ENCODE measurements at regions not wholly inside any gene's neighbourhood (a gene's known extent, or its start where the extent isn't known, plus 50 kb on each side); places are given as distances from the start of the nearest gene placed in this dataset.

DNA sequence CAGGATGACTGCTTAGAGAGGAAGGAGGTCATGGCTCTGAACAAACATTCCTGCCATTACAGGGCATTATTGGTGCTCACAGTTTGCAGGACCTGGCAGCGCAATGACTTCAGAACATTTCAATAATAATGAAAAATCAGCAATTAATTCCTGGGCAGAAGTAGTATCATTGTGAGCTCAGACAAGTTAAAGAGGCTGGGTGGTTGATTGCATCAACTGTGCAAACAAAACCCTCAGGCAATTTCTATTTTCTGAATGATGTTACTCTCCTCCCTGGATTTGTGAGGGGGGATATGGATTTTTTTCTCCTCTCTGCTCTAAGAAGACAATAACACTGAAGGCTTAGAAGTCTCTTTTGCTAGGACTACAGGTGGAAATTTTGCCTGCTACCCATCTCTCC, 168.1 kb upstream of the TACR1 start:
- Histone ChIP-seq H3K9ac (no peak overlapping the region), H3K27ac (no peak overlapping the region), H4K20me1 (ENCODE audit: insufficient read depth) (no peaks in the 10 kb centered on the region), H3K4me2 (no peak overlapping the region), H3K79me2 (ENCODE audit: insufficient read depth, low read depth) (no peaks in the 10 kb centered on the region), H3K27me3 (ENCODE audit: insufficient read depth, low read depth) (no peaks in the 10 kb centered on the region), H3K36me3 (ENCODE audit: insufficient read depth) (no peaks in the 10 kb centered on the region), H3K4me1 (ENCODE audit: low read depth, poor library complexity, severe bottlenecking) (no peaks in the 10 kb centered on the region), H2AFZ (ENCODE audit: low read depth) (no peak overlapping the region), H3K4me3 (IDR thresholded peaks at IDR 0.05; ENCODE audit: insufficient read depth, low read depth, low read length) (no peak overlapping the region)
- TF ChIP-seq, protein P1, sequence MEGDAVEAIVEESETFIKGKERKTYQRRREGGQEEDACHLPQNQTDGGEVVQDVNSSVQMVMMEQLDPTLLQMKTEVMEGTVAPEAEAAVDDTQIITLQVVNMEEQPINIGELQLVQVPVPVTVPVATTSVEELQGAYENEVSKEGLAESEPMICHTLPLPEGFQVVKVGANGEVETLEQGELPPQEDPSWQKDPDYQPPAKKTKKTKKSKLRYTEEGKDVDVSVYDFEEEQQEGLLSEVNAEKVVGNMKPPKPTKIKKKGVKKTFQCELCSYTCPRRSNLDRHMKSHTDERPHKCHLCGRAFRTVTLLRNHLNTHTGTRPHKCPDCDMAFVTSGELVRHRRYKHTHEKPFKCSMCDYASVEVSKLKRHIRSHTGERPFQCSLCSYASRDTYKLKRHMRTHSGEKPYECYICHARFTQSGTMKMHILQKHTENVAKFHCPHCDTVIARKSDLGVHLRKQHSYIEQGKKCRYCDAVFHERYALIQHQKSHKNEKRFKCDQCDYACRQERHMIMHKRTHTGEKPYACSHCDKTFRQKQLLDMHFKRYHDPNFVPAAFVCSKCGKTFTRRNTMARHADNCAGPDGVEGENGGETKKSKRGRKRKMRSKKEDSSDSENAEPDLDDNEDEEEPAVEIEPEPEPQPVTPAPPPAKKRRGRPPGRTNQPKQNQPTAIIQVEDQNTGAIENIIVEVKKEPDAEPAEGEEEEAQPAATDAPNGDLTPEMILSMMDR (conservative IDR thresholded peaks at IDR 0.05; ENCODE audit: low read depth, low read length) = no peak

DNA sequence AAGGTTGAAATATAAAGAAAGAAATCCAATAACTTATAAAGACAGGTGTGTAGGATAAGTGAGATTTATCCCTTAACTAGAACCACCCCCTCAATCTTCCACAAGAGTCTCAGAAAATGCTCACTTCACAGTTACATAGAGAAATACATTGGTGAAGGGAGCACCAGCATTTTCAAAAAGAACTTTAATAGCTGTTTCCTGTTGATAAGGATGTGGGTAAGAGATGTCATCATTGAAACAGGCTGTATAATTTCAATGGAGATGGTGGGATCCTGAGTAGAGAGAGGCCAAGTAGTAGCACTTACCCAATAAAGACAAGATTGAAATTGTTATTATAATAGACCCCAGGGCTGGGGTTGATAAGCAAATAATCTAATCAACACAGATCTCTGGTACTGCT, 162.2 kb upstream of the TACR1 start:
- H3K27ac ChIP-seq = no peak overlapping the region
- H3K36me3 ChIP-seq (ENCODE audit: insufficient read depth) = no peaks in the 10 kb centered on the region
- H4K20me1 ChIP-seq (ENCODE audit: insufficient read depth) = no peaks in the 10 kb centered on the region
- no peaks in the 10 kb centered on the region for H3K79me2 ChIP-seq (ENCODE audit: insufficient read depth, low read depth)
- TF ChIP-seq, protein P1 (conservative IDR thresholded peaks at IDR 0.05; ENCODE audit: low read depth, low read length) = no peak
- H3K4me3 ChIP-seq (IDR thresholded peaks at IDR 0.05; ENCODE audit: insufficient read depth, low read depth, low read length) = no peak overlapping the region
- H2AFZ ChIP-seq (ENCODE audit: low read depth) = no peak overlapping the region
- no peaks in the 10 kb centered on the region for H3K27me3 ChIP-seq (ENCODE audit: insufficient read depth, low read depth)
- no peak overlapping the region for H3K4me2 ChIP-seq
- H3K9ac ChIP-seq = no peak overlapping the region
- H3K4me1 ChIP-seq (ENCODE audit: low read depth, poor library complexity, severe bottlenecking) = no peaks in the 10 kb centered on the region

DNA sequence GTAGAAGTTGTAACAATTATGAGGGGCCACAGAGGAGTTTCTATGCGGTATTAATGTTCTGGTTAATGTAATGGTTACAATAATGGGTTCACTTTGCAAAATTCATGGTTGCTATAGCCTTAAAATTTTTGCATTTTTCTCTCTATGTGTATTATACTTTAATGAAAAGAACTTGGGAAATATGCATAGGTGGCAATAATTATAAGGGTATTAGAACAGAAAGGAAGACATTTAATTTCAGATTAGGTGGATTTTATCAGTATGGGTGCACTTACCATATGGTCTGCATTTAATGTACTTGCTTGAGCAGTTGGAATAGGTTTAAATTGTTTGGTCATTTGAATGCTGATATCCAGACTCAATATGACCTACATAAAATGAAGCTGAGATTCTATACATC, 161.6 kb upstream of the TACR1 start:
- Histone ChIP-seq H3K4me1 (ENCODE audit: low read depth, poor library complexity, severe bottlenecking) (no peaks in the 10 kb centered on the region), H3K4me2 (no peak overlapping the region), H3K9ac (no peak overlapping the region), H2AFZ (ENCODE audit: low read depth) (no peak overlapping the region), H3K36me3 (ENCODE audit: insufficient read depth) (no peaks in the 10 kb centered on the region), H3K27ac (no peak overlapping the region), H3K79me2 (ENCODE audit: insufficient read depth, low read depth) (no peaks in the 10 kb centered on the region), H3K27me3 (ENCODE audit: insufficient read depth, low read depth) (no peaks in the 10 kb centered on the region), H4K20me1 (ENCODE audit: insufficient read depth) (no peaks in the 10 kb centered on the region), H3K4me3 (IDR thresholded peaks at IDR 0.05; ENCODE audit: insufficient read depth, low read depth, low read length) (no peak overlapping the region)
- TF ChIP-seq, protein P1 (conservative IDR thresholded peaks at IDR 0.05; ENCODE audit: low read depth, low read length) = no peak

DNA sequence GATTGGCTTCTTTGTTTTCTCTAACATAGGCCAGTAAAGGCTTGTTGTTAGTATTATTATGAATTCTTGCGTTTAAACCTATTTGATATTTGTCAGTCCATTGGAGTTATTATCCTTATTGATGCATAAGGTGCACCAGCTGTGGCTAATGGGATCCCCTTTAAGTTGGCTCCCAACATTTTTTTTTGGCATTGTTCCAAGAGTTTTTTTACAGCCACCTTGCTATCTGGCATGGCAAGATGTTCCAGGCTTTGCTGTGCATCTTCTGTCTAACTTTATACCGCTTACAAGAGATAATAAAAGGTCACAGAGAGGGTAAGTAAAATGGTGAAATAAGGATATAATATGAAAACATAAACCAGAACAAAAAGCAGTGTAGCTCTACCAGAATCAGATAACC, 157.5 kb upstream of the TACR1 start:
- TF ChIP-seq, protein P1 (conservative IDR thresholded peaks at IDR 0.05; ENCODE audit: low read depth, low read length) = no peak
- no peak overlapping the region for H3K4me2 ChIP-seq
- no peaks in the 10 kb centered on the region for H3K36me3 ChIP-seq (ENCODE audit: insufficient read depth)
- H3K9ac ChIP-seq = no peak overlapping the region
- no peak overlapping the region for H2AFZ ChIP-seq (ENCODE audit: low read depth)
- no peak overlapping the region for H3K27ac ChIP-seq
- H3K79me2 ChIP-seq (ENCODE audit: insufficient read depth, low read depth) = no peaks in the 10 kb centered on the region
- no peaks in the 10 kb centered on the region for H4K20me1 ChIP-seq (ENCODE audit: insufficient read depth)
- H3K27me3 ChIP-seq (ENCODE audit: insufficient read depth, low read depth) = no peaks in the 10 kb centered on the region
- H3K4me3 ChIP-seq (IDR thresholded peaks at IDR 0.05; ENCODE audit: insufficient read depth, low read depth, low read length) = no peak overlapping the region
- no peaks in the 10 kb centered on the region for H3K4me1 ChIP-seq (ENCODE audit: low read depth, poor library complexity, severe bottlenecking)

DNA sequence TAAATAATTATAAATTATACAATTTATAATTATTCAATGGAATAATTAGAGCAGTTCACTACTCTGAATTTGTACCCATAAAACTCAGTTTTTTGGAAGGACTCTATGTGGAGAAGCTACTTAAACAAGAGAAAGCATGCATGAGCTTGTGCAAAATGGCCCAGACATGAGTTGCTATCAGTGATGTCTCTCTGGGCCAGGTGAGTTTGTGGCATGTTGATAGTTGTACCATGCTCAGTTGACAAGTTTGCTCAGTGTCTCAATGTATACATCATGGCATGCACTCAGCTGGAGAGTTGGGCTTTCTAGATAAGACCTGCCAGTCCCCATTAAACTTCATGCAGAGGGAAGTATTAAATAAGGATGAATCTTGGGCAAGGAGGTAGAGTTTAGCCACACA, 153.8 kb upstream of the TACR1 start:
- H2AFZ ChIP-seq (ENCODE audit: low read depth) = no peak overlapping the region
- no peak overlapping the region for H3K27ac ChIP-seq
- H3K79me2 ChIP-seq (ENCODE audit: insufficient read depth, low read depth) = no peaks in the 10 kb centered on the region
- no peak overlapping the region for H3K4me3 ChIP-seq (IDR thresholded peaks at IDR 0.05; ENCODE audit: insufficient read depth, low read depth, low read length)
- no peaks in the 10 kb centered on the region for H4K20me1 ChIP-seq (ENCODE audit: insufficient read depth)
- H3K9ac ChIP-seq = no peak overlapping the region
- no peaks in the 10 kb centered on the region for H3K27me3 ChIP-seq (ENCODE audit: insufficient read depth, low read depth)
- H3K4me2 ChIP-seq = no peak overlapping the region
- no peaks in the 10 kb centered on the region for H3K4me1 ChIP-seq (ENCODE audit: low read depth, poor library complexity, severe bottlenecking)
- H3K36me3 ChIP-seq (ENCODE audit: insufficient read depth) = no peaks in the 10 kb centered on the region
- TF ChIP-seq, protein P1 (conservative IDR thresholded peaks at IDR 0.05; ENCODE audit: low read depth, low read length) = no peak

Measured in KMS-11 (cell line).